Left kidney (tissue), 1 donor: ENCODE measurements at regions not wholly inside any gene's neighbourhood (a gene's known extent, or its start where the extent isn't known, plus 50 kb on each side); places are given as distances from the start of the nearest gene placed in this dataset.
"Not testable (repeated sequence)": the region's sequence is repeated elsewhere in the genome, so short reads cannot be mapped to it uniquely, and the experiment has no call there.

Source experiments
- DNase-seq: peaks from one replicate; pipeline ENCODE4 v3.0.0-alpha.2; 2013

DNA sequence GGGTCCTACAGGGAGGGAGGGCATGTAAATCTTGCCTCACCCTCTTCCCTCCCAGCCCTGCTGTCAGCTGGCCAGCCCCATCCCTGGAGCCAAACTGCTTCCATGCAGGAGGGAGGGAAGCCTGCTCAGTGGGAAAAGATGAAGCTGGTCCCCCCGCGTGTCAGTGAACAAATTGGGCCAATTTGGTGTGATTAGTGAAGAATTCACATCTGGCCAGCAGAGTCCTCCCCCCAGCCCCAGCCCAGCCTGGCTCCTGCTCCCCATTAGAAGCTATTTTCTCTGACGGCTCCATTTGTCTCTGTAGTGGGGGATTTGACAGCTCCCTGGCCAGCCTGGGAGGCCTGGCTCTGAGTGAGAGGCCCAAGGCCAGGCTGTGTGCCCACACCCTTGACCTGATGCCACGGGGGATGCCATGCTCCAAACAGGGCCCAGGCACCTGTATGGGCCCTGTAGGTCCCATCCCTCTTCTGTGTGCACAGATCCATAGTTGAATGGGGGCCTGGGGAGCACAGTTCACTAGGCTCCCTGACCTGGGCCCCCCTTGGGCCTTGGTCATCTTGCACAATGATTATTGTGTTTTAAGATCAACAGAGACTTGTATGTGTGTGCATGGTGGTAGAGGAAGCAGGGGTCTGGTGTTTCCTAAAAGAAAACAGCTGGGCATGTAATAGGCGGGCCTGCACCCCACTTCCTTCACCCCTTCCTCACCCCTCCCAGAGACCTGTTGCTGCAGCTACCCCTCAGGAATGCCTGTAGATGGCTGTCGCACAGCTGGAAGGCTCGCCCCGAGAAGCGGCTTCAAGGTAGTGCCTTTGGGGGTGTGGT is 50.7 kb upstream of the TAC4 start:
- DNase-seq = no peak

DNA sequence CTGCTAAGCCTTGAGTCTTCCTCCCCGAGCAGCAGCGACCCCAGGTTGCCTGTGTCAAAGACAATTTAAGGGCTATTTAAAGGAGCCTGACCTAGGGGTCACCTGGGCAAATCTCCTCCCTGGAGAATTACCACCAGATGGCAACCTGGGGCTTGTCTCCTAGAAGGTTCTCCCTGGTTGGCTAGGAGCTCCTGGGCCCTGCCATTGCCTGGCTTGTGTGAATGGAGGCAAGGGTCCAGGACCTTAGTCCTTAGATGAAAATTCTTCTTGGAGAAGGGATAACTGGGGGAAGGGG is 51.3 kb upstream of the TAC4 start:
- no peak for DNase-seq

GRCh38 chr17:49899588-49899987 is 51.7 kb upstream of the TAC4 start:
- no peak for DNase-seq

- not testable (repeated sequence) for DNase-seq
Measured at GRCh38 chr17:49900801-49901200, 52.9 kb upstream of the TAC4 start.

GRCh38 chr17:49901460-49902331 is 53.8 kb upstream of the TAC4 start:
- no peak for DNase-seq

GRCh38 chr17:49903523-49903922 is 55.7 kb upstream of the TAC4 start:
- no peak for DNase-seq

- DNase-seq = no peak
Measured at GRCh38 chr17:49904893-49905292, 57.0 kb upstream of the TAC4 start.

GRCh38 chr17:49906531-49907136 is 58.8 kb upstream of the TAC4 start:
- no peak for DNase-seq

DNA sequence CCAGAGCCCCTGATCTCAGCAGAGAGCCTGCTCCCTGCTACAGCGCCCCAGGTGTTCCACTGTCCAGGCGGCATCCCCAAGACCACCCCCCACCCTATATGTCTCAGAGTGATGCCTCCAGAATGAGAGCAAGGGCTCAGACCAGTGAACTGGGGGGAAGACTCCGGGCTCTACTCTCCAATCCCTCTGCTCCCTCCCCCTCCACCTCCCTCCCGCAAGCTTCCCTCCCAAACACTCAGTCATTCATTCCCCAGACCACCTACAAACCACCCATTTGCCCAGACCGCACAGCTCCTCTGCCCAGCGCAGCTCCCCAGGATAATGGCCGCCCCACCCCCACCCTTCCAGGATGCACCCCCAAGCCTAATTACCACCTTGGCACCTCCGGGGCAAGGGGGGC is 59.4 kb upstream of the TAC4 start:
- DNase-seq = no peak

DNA sequence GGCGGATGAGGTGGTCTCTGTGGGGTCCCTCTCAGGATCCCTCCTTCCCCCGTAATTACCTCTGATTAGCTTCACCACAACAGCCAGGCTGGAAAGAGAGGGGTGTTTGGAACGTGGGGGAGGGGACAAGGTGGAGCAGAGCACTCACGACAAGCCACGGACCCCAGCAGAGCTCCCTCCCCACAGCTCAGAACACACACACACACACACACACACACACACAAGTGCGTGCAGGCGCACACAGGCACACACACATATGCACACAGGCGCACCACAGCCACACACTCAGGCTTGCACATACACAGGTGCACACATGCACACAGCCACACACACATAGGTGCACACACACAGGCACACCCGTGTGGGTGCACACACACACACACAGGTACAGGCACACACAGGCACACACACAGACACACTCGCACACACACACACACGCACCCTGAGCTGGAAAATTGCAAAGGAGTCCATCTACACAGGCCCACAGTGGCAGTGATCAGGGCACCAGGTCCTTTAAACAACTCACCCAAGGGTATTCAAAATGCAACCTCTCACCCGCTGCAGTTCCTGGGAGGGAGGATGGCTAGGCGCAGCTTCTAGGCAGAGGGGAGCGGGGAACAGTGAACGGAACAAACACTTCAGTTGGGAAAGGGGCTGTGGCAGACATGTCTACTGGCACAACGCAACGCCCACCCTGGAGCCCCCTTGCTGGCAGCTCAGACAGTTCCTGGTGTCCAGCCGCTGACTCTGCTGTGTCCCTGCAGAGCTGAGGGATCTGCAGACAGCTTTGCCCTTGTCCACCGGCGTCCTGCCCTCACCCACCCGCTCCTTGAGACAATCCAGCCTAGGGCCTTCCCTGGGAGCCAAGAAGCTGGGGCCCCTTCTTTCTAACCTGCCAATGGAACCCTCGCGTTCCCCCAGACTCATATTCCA is 59.9 kb upstream of the DLX4 start:
- DNase-seq = no peak

DNA sequence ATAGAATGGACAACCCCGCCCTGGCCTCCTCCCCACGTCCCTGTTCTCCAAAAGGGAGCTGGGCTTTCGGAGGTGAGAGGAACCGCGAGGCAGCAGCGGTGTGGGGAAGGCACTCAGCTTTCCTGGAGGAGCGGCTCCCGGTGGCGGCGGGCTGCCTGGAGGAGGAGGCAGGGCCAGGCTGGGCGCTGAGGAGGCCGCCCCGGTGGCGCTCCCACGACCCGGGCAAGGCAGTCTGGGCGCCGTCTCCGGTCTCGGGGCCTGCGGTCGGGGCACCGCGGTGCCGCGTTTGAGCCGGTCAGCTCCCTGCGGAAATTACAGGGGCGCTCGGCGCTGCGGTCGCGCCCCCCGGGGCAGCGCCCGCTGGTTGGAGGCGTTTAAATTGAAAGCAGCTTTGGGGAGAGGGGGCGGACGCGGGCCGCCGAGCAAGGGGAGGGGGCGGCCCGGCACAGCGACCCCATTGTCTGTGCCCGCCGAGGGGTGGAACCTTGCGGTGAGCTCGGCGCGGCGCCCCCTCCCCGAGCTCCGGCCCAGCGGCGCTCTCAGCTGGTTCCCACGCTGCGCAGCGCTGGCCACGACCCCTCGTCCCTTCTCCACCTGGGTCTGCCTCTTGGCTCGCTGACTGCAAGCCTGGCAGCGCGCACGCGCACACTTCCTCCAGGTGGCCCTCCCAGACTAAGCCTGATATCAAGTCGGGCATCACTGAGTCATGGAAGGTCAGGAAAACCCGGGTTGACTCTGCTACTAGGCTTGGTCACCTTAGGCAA is 58.7 kb upstream of the DLX4 start:
- no peak for DNase-seq

- no peak for DNase-seq
Measured at GRCh38 chr17:49910858-49911204, 58.2 kb upstream of the DLX4 start.

DNA sequence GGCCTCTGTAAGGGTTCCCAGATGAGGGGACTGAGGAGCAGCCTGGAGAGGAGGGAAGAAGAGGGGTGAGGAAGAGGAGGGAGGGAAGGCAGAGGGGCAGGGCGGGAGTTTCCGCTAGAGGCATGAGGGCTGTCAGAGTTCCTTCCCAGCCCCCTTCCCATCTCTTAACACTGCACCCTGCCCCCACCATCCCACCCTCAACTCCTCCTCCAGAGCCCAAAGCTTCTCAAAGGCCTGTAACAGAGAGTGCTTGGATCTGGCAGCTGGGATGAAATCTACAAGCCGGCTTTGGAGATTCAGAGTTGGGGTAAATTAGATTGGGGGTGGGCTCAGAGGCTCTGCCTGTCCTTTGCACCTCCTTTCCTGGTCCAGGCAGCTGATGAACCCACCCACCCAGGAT is 57.3 kb upstream of the DLX4 start:
- DNase-seq = no peak

GRCh38 chr17:49913226-49914095 is 55.5 kb upstream of the DLX4 start:
- no peak for DNase-seq

DNA sequence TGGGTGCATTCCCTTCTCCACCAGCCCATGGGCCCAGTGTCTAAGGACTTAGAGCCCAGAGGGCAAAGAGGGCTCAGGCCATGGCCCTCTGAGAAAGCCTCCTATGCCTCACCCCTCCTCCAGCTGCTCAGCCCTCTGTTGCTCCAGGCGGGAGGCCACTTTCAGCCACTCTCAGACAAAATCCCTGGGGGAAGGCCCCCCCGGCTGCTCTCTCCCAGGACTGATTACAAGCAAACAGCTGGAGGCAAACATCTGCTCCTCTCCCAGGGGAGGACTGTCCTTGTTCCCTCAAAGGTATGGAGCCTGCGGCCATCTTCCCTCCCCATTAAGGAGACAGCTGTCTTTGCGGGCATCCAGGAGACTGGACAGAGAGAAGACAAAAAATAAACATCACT is 54.9 kb upstream of the DLX4 start:
- no peak for DNase-seq

- no peak for DNase-seq
Measured at GRCh38 chr17:49914664-49915063, 54.3 kb upstream of the DLX4 start.

GRCh38 chr17:49915260-49915659 is 53.7 kb upstream of the DLX4 start:
- no peak for DNase-seq

GRCh38 chr17:49915670-49916069 is 53.3 kb upstream of the DLX4 start:
- DNase-seq = peak; percentile 47

DNA sequence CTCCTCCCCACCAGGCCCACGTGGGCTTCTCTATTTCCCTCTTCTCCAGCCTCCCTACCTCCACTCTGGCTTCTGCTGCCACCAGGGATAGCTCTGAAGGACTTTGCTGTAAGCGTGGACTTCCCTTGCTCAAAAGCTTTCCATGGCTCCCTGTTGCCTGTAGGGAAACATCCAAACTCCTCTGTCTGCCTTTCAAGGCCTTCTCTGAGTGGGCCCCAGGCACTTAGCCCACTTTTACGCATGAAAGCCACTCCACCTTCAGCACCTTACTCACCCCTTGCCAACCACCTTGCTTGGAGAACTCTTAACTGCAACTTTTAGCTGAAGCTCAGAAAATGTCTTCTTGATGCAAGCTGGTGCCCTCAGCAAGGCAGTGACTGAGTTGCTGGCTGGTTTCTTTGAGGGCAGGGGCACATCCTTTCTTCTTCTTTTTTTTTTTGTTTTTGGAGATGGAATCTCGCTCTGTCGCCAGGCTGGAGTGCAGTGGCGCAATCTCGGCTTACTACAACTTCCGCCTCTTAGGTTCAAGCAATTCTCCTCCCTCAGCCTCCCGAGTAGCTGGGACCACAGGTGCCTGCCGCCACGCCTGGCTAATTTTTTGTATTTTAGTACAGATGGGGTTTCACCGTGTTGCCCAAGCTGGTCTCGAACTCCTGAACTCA is 52.0 kb upstream of the DLX4 start:
- no peak for DNase-seq

DNA sequence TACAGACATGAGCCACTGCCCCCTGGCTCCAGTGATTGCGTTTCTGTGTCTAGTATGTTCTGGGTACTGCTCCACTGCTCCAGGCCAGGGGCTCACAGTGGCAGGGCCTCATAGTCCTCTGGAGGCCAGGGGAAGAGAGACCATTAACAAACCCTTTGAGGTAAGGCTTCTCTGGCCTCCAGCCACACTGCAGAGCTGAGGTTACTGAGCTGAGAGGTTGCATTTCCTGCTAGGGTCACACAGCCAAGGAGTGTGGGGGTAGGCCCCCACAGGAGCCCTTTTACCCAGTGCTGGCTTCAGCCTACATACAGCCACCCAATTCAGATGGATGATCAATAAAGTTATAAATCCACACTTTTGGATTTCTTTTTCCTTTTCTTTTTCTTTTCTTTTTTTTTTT is 50.4 kb upstream of the DLX4 start:
- no peak for DNase-seq
